GM19467 (cell line): ENCODE measurements at regions not wholly inside any gene's neighbourhood (a gene's known extent, or its start where the extent isn't known, plus 50 kb on each side); places are given as distances from the start of the nearest gene placed in this dataset.

ENCODE experiments used
- ATAC-seq: cut with Tn5 transposase; IDR thresholded peaks from one replicate; pipeline ENCODE4 v1.9.1; 2021; ENCODE audit warnings: mild to moderate bottlenecking, moderate library complexity; ENCODE audit not compliant: unreplicated experiment

GRCh38 chr7:130958846-130959245 is 224.8 kb upstream of the KLF14 start:
- no peak for ATAC-seq

- no peak for ATAC-seq
Observed at GRCh38 chr7:130959743-130960207, 225.8 kb upstream of the KLF14 start.

DNA sequence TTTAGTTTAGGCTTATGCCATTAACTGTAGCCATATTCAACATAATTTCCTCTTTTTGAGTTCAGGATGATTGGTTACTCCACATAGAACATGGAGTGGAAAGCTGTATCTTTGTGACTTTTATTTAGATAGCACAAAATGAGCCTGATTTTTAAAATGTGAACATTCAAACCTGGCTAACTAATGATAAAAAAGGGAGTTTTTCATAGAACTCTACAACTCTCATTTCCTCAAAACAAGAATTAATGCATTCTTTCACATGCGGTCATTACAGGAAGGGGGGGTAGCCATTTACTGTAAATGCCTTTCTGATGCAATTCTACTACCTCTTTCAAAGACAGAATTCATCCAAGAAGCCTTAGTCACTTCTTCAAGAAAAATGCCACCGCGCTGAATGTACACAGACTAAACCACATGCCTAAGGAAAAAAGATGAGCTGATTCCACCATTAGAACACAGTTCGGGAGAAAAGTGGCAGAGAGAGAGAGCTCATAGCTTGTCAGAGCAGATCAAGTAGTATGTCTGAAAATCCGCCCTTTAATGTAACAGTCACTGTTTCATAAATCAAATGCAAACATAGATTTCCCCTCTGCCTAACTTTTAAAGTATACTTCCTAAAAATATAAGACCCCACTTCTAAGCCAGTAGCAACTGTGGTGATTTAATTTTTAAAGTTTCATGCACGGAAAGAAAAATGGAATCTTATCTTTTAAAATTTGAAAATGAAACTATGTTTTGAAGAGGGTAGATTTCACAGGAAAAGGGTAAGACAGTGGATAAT is 226.4 kb upstream of the KLF14 start:
- no peak for ATAC-seq

GRCh38 chr7:130961128-130961601 is 227.2 kb upstream of the KLF14 start:
- peak; percentile 72 for ATAC-seq

DNA sequence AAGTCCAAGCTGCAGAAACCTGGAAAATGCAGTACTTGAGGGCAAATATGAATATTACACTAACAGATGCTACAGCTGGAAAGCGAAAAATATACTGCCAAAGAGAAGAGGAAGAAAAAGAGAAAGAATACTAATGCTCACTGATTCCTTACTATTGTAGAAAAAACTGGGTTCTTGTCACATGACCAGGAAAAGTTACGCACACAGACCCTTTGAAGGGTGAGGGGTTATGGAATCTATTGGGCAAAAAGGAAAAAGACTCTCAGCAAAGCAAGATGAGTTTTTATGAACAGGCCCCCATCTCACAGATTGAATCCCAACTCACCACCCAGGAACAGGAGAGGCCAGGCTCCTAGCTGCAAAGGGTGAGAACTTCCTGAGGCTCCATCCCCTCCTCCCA is 228.1 kb upstream of the KLF14 start:
- no peak for ATAC-seq

DNA sequence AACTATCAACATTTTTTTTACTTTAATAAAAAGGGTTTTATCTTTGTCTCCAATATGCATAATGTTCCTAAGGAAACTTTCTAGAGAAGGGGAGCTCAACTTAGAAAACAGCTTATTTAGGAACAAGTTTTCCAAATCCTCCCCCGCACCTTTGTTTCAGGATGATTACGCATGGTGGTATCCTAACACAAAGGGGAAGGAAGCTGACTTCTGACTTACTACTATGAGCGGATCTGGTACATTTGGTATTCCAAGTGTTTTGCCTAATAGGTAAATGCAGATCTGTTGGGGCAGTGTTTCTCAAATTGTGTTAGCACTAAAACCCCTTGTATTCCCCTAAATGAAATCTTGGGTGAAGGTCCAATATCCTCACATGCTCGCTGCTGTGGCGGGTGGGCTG is 229.3 kb upstream of the KLF14 start:
- ATAC-seq, result no peak

- ATAC-seq, result no peak
Observed at GRCh38 chr7:130965515-130965914, 231.5 kb upstream of the KLF14 start.

GRCh38 chr7:130966246-130967009 is 232.4 kb upstream of the KLF14 start:
- ATAC-seq, result no peak

DNA sequence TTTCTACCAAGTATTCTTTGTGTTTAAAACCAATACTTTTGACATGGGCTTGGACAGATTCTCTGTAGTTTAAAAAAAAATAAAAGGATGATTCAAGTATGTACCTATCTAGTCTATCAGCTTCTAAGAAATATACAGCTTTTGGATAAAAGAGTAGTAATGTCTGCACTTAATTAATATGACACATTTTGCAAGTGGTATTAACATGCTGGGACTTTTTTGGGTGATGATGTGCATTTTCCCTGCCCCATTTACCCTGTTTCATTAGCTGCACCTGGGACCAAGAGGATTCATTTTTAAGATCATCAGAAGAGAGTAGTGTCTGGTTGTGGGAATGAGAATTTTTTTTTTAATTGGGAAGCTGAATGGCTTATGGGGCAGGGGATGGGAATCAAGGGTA is 236.2 kb upstream of the KLF14 start:
- ATAC-seq, result no peak

- ATAC-seq, result no peak
Observed at GRCh38 chr7:130970696-130971095, 236.7 kb upstream of the KLF14 start.

DNA sequence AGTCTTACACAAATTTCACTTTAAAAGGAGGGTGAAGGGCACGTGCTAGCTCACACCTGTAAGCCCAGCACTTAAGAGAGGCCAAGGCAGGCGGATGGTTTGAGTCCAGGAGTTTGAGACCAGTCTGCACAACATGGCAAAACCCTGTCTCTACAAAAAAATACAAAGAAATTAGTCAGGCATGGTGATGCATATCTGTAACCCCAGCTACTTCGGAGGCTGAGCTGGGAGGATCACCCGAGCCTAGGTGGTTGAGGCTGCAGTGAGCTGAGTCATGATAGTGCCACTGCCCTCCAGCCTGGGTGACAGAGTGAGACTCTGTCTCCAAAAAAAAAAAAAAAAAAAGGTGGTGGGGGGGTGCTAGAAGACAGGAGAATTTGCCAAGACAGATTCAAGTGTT is 237.3 kb upstream of the KLF14 start:
- ATAC-seq, result no peak

DNA sequence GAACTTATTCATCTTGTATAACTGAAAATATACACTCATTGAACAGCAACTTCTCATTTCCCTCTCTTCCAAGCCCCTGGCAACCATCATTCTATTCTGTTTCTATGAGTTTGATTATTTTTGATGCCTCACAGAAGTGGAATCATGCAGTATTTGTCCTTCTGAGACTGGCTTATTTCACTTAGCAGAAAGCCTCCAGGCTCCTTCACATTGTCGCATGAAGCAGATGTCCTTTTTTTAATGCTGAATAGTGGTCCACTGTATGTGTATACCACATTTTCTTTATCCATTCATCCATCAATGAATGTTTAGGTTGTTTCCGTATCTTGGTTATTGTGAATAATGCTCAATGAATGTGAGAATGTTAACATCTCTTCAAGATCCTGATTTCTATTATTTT is 238.2 kb upstream of the KLF14 start:
- no peak for ATAC-seq

- no peak for ATAC-seq
Observed at GRCh38 chr7:130973637-130974036, 239.6 kb upstream of the KLF14 start.

GRCh38 chr7:130974169-130974568 is 240.2 kb upstream of the KLF14 start:
- no peak for ATAC-seq

GRCh38 chr7:130974794-130975193 is 240.8 kb upstream of the KLF14 start:
- no peak for ATAC-seq

- no peak for ATAC-seq
Observed at GRCh38 chr7:130975731-130976130, 241.7 kb upstream of the KLF14 start.

DNA sequence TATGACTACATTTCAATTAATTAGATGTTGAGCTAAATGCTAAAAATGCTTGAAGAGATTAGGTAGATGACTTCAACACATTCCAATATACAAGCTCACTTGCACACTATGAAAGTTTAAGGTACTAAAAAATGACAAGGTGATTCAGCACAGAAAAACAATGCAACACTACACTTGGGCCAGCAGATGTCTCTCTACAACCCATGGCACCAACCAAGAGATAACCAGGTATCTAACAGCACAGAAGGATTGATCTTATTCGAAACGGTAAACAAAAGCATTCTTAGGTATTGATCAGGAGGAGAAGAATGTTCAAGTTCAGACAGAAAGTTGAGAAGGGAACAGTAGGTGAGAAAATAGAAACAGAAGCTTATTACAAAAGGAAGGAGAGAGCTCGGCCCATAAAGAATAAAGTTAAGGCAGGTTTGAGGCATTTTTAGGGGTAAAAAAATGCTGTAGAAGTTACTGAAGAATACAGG is 248.2 kb upstream of the KLF14 start:
- no peak for ATAC-seq

GRCh38 chr7:130982651-130983050 is 248.6 kb upstream of the KLF14 start:
- no peak for ATAC-seq

DNA sequence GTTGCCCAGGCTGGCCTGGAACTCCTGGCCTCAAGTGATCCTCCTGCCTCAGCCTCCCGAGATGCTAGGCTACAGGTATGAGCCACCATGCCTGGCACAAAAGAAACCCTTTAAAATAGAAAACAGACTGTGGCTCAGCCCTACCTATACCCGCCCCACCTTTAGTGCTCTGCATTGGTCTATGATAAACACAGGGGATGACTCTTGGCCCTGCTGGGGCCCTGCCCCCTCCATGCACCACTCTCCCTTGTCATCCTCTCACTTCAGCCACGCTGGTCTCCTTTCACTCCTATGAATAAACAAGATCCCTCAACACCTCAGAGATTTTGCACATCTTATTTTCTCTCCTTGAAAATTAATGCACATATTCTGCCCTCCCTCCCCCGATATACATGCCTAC is 251.4 kb upstream of the KLF14 start:
- ATAC-seq, result no peak

- ATAC-seq, result no peak
Observed at GRCh38 chr7:130986261-130986690, 252.3 kb upstream of the KLF14 start.

- no peak for ATAC-seq
Observed at GRCh38 chr7:130987092-130987491, 253.1 kb upstream of the KLF14 start.

GRCh38 chr7:130988443-130988842 is 254.4 kb upstream of the KLF14 start:
- ATAC-seq, result no peak
